Activated T-cell treated with anti-CD3 and anti-CD28 coated beads, Interleukin-2, amount 50 U/mL, for 4 hours (primary cell): ENCODE measurements at regions not wholly inside any gene's neighbourhood (a gene's known extent, or its start where the extent isn't known, plus 50 kb on each side); places are given as distances from the start of the nearest gene placed in this dataset.

Experiments
- ATAC-seq, 2 donors: fragments of 200-7000 bp; cut with Tn5 transposase; one replicate each; pipeline ENCODE4 v1.10.0; 2021
- DNase-seq: peaks from one replicate; pipeline ENCODE4 v3.0.0-alpha.2; 2020
- H3K27me3 Mint-ChIP-seq: one replicate; pipeline ENCODE4 v1.8.0; 2021; ENCODE audit warnings: low read depth, mixed read lengths
- H3K36me3 Mint-ChIP-seq: one replicate; pipeline ENCODE4 v1.8.0; 2022; ENCODE audit warnings: mixed read lengths; ENCODE audit not compliant: insufficient read depth
- H3K4me1 Mint-ChIP-seq: one replicate; pipeline ENCODE4 v1.8.0; 2021; ENCODE audit warnings: low read depth, mixed read lengths
- H3K4me3 Mint-ChIP-seq: one replicate; pipeline ENCODE4 v1.8.0; 2021; ENCODE audit warnings: mild to moderate bottlenecking, moderate library complexity, mixed read lengths
- H3K9me3 Mint-ChIP-seq: one replicate; pipeline ENCODE4 v1.8.0; 2021; ENCODE audit warnings: mixed read lengths

DNA sequence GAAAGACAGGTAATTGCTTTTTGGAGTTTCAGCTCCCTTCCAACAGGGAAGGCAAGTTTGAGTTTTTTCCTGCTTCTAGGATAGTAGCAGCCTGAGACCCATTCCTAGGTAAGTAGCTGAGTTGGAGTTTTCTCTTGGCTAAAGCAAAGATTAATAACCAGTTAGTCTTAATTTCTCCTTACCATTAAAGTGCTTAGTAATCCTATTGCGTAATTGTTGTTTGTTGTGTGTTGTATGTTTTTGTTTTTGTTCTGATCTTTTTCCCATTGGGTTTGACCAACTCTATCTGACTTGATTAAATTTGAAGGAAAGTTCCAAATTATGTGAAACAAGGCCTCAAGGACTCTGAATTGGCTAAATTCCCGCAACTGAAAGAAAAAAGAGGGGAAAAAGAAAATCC is 83.5 kb downstream of the TBX22 start:
- Mint-ChIP-seq H3K4me1 (no peaks in the 10 kb centered on the region), H3K36me3 (no peaks in the 10 kb centered on the region), H3K4me3 (no peak overlapping the region), H3K27me3 (no peaks in the 10 kb centered on the region), H3K9me3 (no peaks in the 10 kb centered on the region)
- DNase-seq (no peak), ATAC-seq (no peak)

- Mint-ChIP-seq H3K36me3 (no peaks in the 10 kb centered on the region), H3K27me3 (peaks cover under 1% of the 10 kb centered on the region), H3K4me1 (no peaks in the 10 kb centered on the region), H3K4me3 (no peak overlapping the region), H3K9me3 (peaks cover 2% of the 10 kb centered on the region)
- ATAC-seq = no peak
- DNase-seq = no peak
These were observed 105.8 kb downstream of the TBX22 start for GRCh38 chrX:80120335-80120734.

DNA sequence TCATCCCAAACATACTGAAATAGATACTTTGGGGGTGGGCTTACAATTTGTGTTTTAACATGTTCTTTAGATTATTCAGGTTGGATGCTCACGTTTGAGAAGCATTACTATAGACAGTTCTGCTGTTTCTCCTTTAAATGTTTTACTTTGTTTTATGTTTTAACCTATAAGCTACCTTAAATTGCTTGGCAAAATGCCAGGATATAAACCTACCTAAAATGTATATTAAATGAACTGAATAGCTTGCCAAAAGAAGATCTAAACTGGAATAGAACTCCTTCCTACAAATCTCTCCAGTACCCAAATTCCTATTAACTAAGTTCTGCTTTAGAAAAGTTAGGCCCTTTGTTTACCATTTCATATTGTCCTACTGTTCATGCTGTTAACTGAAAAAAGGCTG is 124.4 kb downstream of the TBX22 start:
- no peaks in the 10 kb centered on the region for H3K36me3 Mint-ChIP-seq
- no peaks in the 10 kb centered on the region for H3K4me1 Mint-ChIP-seq
- no peak for DNase-seq
- peaks cover 3% of the 10 kb centered on the region for H3K9me3 Mint-ChIP-seq
- H3K27me3 Mint-ChIP-seq = no peaks in the 10 kb centered on the region
- no peak overlapping the region for H3K4me3 Mint-ChIP-seq
- ATAC-seq = no peak

DNA sequence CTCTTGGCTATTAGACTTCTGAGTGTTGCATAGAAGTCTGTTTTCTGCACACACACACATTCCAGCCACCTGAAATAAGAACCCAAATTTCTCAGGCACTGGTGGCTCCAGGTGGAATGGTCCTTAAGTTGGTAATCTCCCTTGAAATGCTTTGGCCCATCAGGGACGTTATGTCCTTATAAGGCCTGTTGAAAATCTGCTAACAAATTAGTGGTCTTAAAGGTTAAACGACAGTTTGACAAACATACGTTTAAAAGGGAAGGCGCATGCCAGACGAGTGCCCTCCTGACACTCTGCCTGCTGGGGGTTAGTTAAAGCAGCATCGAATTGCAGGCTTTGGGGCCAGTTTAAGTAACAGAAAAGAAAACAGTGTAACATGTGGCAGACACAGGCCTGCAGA is 125.0 kb downstream of the TBX22 start:
- Mint-ChIP-seq H3K4me1 (no peaks in the 10 kb centered on the region), H3K36me3 (no peaks in the 10 kb centered on the region)

DNA sequence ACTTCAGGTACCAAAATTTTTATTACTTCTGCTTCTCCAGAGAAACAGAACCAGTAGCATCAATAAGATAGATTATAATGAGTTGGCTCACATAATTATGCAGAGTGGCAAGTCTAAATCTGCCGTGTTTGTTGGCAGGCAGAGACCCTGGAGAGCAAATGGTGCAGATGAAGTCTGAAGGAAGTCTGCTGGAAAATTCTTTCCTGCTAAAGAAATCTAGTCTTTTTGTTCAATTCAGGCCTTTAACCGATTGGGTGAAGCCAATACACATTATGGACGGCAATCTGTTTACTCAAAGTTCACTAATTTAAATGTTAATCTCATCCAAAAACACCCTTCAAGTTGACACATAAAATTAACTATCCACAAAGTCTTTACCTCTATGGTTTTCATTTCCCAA is 156.0 kb downstream of the TBX22 start:
- ATAC-seq = no peak
- H3K36me3 Mint-ChIP-seq = no peaks in the 10 kb centered on the region
- H3K4me3 Mint-ChIP-seq = no peak overlapping the region
- no peaks in the 10 kb centered on the region for H3K9me3 Mint-ChIP-seq
- peaks cover 2% of the 10 kb centered on the region for H3K27me3 Mint-ChIP-seq
- no peaks in the 10 kb centered on the region for H3K4me1 Mint-ChIP-seq
- DNase-seq = no peak

More for the DNA sequence above, 125.0 kb downstream of the TBX22 start:
- DNase-seq (no peak), ATAC-seq (no peak)
- H3K9me3 Mint-ChIP-seq = peaks cover 3% of the 10 kb centered on the region
- H3K27me3 Mint-ChIP-seq = no peaks in the 10 kb centered on the region
- no peak overlapping the region for H3K4me3 Mint-ChIP-seq

DNA sequence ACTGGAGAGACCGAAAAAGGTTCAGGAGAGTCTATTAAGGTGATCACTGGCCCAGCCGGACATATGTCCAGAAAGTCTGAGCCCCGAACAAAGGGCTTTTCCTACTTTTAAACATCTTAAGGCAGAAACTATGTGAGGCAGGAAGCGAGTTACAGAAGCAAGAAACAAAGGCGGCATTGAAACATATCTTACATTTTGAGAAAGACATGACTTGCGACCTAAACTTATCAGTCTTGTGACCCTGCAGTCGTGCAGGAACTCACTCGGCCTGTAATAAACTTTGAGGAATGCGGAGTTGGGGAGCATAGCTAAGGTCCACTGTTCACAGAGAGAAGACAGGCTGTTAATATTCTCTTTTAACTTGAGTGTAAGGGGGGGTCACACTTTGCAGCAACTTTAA is 158.7 kb downstream of the TBX22 start:
- no peak for DNase-seq
- no peaks in the 10 kb centered on the region for H3K4me1 Mint-ChIP-seq
- H3K36me3 Mint-ChIP-seq = no peaks in the 10 kb centered on the region
- no peak overlapping the region for H3K4me3 Mint-ChIP-seq
- H3K27me3 Mint-ChIP-seq = peaks cover 2% of the 10 kb centered on the region
- no peaks in the 10 kb centered on the region for H3K9me3 Mint-ChIP-seq
- ATAC-seq = no peak

- H3K36me3 Mint-ChIP-seq = no peaks in the 10 kb centered on the region
- peaks cover 2% of the 10 kb centered on the region for H3K27me3 Mint-ChIP-seq
- DNase-seq = no peak
- no peaks in the 10 kb centered on the region for H3K9me3 Mint-ChIP-seq
- H3K4me3 Mint-ChIP-seq = no peak overlapping the region
- ATAC-seq = no peak
- no peaks in the 10 kb centered on the region for H3K4me1 Mint-ChIP-seq
These were observed 160.5 kb downstream of the TBX22 start for GRCh38 chrX:80174925-80175574.

DNA sequence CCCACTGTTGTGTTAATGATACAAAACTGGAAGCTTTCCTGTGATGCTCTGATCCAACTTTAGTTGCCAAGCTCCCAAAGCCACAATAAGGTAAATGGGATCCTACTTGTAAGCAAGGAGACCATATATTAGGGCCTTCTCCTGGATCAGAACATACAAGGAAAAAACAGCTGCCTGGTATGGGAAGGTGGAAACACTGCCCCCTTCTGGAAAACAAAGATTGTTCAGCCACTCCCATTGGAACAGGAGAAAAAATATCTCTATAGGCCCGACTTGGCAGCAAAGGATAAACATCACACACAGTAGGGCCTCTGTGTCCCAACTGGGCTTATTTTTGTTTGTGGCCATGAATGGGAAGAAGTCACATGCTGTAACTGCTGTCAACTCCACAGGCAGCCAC is 166.5 kb downstream of the TBX22 start:
- Mint-ChIP-seq H3K4me1 (no peaks in the 10 kb centered on the region), H3K36me3 (no peaks in the 10 kb centered on the region), H3K27me3 (no peaks in the 10 kb centered on the region), H3K9me3 (no peaks in the 10 kb centered on the region), H3K4me3 (no peak overlapping the region)
- no peak for DNase-seq
- ATAC-seq = no peak

GRCh38 chrX:80184854-80185253 is 170.3 kb downstream of the TBX22 start:
- no peaks in the 10 kb centered on the region for H3K36me3 Mint-ChIP-seq
- DNase-seq (no peak), ATAC-seq (no peak)
- H3K4me3 Mint-ChIP-seq = no peak overlapping the region
- no peaks in the 10 kb centered on the region for H3K4me1 Mint-ChIP-seq
- no peaks in the 10 kb centered on the region for H3K27me3 Mint-ChIP-seq
- no peaks in the 10 kb centered on the region for H3K9me3 Mint-ChIP-seq

DNA sequence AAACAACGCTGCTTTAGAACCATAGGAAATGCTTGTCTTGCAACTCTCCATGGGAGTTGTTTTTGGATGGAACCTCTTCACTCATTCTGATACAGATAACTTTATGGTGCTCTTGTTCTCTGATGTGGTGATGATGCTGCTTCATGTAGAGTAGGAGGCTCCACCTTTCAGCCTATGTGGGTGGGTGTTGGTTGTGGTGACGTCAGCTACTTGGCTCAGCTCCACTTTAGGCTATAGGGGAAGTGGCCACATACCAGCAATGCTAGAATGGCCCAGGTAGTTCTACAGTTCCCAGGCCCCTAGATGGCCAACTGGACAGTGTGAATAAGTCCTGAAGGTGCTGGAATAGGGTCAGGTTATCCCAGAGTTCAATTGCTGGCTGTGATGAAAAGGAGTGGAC is 192.1 kb downstream of the TBX22 start:
- no peak overlapping the region for H3K4me3 Mint-ChIP-seq
- H3K4me1 Mint-ChIP-seq = no peaks in the 10 kb centered on the region
- ATAC-seq (no peak), DNase-seq (no peak)
- no peaks in the 10 kb centered on the region for H3K27me3 Mint-ChIP-seq
- H3K36me3 Mint-ChIP-seq = no peaks in the 10 kb centered on the region
- no peaks in the 10 kb centered on the region for H3K9me3 Mint-ChIP-seq

DNA sequence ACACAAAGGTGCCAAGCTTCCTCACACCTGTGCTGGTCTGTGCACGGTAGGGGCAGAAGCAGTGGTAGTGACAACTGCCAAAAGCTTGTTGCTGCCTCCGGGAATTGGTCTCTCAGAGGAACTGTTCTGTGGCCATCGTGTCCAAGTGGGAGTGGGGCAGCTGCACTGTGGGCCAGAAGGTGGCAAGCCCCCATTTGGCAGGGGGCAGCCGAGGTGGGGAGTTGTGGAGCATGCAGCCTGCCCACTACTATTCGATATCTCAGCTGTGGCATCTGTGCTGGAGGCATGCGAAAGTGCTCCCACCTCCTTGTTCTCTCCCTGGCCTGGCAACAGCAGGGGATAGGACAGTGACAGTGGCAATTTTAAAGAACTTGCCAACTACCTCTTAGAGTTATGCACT is 192.8 kb downstream of the TBX22 start:
- Mint-ChIP-seq H3K9me3 (no peaks in the 10 kb centered on the region), H3K4me3 (no peak overlapping the region)
- no peak for ATAC-seq

DNA sequence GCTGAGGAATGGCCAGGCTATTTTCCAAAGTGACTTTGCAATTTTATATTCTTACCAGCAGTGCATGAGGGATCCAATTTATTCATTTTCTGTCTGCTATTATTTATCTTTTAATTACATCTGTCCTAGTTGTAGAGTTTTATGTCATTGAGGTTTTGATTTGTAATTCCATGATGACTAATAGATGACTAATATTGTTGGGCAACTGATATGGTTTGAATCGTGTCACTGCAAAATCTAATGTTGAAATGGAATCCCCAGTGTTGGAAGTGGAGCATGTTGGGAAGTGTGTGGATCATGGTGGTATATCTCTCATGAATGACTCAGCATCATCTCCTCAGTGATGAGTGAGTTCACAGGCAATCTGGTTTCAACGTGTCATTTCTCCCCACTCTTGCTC is 201.5 kb downstream of the TBX22 start:
- Mint-ChIP-seq H3K27me3 (no peaks in the 10 kb centered on the region), H3K4me3 (no peak overlapping the region), H3K4me1 (no peaks in the 10 kb centered on the region), H3K9me3 (peaks cover 14% of the 10 kb centered on the region), H3K36me3 (no peaks in the 10 kb centered on the region)
- ATAC-seq (no peak), DNase-seq (no peak)

More for the DNA sequence above, 192.8 kb downstream of the TBX22 start:
- no peak for DNase-seq
- Mint-ChIP-seq H3K4me1 (no peaks in the 10 kb centered on the region), H3K36me3 (no peaks in the 10 kb centered on the region), H3K27me3 (no peaks in the 10 kb centered on the region)

GRCh38 chrX:80223982-80224579 is 196.2 kb upstream of the TENT5D start:
- H3K4me1 Mint-ChIP-seq = no peaks in the 10 kb centered on the region
- peaks cover 6% of the 10 kb centered on the region for H3K9me3 Mint-ChIP-seq
- no peaks in the 10 kb centered on the region for H3K27me3 Mint-ChIP-seq
- no peak overlapping the region for H3K4me3 Mint-ChIP-seq
- no peaks in the 10 kb centered on the region for H3K36me3 Mint-ChIP-seq
- no peak for DNase-seq
- ATAC-seq = no peak

DNA sequence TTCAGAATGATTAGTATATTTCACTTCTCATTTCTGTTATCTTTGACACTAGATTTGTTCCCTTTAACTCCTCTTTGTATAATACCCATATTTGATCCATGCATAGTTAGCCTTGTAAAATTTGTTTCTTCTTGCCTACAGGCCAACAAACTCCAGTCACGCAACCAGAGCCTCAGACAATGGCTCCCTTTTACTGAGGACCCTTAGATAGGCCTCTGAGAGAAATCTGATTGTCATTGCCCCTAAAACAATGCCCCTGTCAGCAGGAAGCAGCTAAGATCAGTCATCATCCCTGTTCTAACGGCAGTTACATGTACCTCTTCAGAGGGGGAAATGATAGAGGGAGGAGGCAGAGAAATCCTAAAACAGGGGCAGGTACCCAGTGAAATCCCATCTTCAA is 190.6 kb upstream of the TENT5D start:
- no peak overlapping the region for H3K4me3 Mint-ChIP-seq
- no peaks in the 10 kb centered on the region for H3K27me3 Mint-ChIP-seq
- no peaks in the 10 kb centered on the region for H3K4me1 Mint-ChIP-seq
- DNase-seq (no peak), ATAC-seq (no peak)
- no peaks in the 10 kb centered on the region for H3K36me3 Mint-ChIP-seq
- H3K9me3 Mint-ChIP-seq = no peaks in the 10 kb centered on the region

- no peaks in the 10 kb centered on the region for H3K27me3 Mint-ChIP-seq
- no peak for ATAC-seq
- H3K4me1 Mint-ChIP-seq = no peaks in the 10 kb centered on the region
- DNase-seq = no peak
- no peak overlapping the region for H3K4me3 Mint-ChIP-seq
- no peaks in the 10 kb centered on the region for H3K36me3 Mint-ChIP-seq
- H3K9me3 Mint-ChIP-seq = no peaks in the 10 kb centered on the region
These were observed 183.2 kb upstream of the TENT5D start for GRCh38 chrX:80237072-80237471.
